Endometrial microvascular endothelial cells (primary cell): ENCODE measurements at regions not wholly inside any gene's neighbourhood (a gene's known extent, or its start where the extent isn't known, plus 50 kb on each side); places are given as distances from the start of the nearest gene placed in this dataset.

ENCODE experiments used
- in situ Hi-C: cut with HindIII; loops from 2 replicates; pipeline ENCODE4 v1.10.0; 2017; ENCODE audit warnings: low sequenced_read_pairs, low pct_unique_long_range_greater_than_20kb; ENCODE audit errors: inconsistent ontology term

DNA sequence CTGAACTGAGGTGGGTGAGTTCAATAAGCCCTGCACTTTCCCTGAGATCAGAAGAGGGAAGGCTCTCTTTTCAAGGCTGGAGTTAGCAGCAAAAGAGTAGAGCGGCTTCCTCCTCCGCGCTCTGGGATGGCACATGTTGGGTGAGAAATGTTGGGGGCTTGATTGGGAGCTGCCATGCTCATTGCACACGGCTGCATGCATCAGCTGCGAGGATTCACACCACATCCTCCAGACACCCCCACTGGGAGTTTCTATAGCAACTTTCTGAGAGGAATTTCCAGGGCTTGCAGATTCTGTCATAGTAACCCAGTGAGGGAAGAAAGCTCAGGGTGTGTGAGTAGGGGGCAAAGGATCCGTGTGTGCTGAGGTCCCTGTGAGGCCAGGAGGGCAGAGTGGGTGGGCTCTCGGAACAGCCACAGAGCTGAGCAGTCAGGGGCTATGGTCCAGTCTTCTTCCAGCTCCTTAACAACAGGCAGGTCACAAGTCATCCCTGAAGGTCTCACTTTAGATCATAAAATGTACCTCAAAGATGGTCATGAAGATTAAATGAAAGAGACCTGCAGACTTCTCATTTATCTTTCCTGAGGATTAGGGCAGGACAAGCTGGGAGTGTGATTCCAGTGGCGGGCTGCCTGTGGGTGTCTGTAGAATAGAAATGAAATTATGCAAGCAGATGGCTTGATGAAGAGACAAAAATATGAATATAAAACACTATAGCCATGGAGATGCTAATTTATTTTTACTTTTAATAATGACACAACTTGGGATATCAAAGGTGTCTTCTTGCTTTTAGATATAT lies 75.7 kb upstream of the CHRNA7 start:
- in situ Hi-C loops: no loop called here

DNA sequence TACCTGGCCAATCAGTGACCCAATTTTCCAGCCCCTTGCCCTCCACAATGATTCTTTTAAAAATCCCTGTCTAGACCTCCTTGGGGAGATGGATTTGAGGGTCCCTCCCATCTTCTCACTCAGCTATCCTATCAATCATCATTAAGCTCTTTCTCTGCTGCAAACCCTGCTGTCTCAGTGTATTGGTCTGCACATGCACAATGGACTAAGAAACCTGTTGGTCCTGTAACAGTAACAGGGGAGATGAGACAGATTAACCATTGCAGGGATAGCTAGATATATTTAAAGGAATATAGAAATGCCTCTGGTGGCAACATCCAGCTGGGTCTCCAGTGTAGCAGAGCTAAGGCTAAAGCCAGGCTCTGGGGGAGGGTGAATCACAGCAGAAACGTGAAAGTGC lies 74.6 kb upstream of the CHRNA7 start:
- in situ Hi-C loops: no loop called here

DNA sequence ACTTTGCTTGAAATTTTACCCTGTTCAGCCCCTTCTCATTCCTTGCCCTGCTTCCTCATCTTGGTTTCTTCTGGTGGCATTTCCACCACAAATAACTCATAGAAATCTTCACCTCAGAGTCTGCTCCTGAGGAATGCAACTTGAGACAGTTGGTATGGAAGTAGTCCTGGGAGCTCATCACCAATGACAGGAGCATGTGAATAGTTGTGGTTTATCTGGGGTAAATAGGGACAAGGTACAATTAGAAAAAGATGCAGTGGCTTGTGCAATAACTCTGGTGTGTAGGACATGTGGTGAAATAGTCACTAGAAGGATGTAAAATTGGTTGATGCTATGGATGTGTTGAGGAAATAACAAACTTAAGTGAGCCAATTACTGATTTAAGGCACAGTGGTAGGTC lies 72.7 kb upstream of the CHRNA7 start:
- in situ Hi-C loops: no loop called here

DNA sequence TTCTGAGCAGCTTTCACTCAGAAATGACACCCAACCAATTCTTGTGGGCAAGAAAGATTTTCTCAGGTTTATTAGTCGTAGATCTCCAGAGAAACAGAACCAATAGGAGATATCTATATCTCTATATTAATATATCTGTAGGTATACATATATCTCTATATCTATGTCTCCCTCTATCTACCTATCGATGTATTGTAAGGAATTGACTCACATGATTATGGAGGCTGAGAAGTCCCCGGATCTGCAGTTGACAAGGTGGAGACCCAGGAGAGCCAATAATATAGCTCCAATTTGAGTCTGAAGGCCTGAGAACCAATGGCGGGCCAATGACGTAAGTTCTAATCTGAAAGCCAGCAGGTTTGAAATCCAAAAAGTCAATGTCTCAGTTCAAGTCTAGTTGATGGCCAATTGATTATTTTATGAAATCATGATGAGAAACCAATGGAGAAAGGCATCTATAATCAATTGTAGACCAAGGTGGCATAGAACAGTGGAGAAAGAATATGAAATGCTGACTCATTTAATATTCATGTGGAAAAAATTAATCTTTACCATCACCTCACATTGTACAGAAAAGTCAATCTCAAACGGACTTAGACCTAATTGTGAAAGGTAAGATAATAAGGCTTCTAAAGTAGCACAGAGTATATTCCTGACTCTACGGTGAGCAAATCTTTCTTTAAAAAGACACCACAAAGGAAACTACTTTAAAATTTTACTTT lies 65.6 kb upstream of the CHRNA7 start:
- in situ Hi-C loops: no loop called here

DNA sequence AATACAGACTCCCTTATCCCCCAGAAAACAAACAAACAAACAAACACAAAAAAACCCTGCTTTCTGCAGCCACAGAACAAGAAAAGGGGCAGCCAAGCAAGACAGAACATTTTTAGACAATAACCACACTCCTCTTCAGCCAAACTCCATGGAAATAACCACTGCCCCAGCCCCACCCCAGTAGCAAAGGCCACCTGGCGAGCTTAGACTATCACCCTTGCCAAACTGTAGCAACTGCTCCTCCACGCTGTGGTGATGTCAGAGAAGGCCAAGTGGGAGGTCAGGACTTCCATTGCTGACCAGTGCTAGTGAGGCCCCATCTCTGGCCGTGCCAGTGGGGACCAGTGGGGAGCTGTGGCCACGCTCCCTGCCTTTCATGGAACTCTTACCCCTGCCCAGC lies 60.3 kb upstream of the CHRNA7 start:
- in situ Hi-C loops: no loop called here

DNA sequence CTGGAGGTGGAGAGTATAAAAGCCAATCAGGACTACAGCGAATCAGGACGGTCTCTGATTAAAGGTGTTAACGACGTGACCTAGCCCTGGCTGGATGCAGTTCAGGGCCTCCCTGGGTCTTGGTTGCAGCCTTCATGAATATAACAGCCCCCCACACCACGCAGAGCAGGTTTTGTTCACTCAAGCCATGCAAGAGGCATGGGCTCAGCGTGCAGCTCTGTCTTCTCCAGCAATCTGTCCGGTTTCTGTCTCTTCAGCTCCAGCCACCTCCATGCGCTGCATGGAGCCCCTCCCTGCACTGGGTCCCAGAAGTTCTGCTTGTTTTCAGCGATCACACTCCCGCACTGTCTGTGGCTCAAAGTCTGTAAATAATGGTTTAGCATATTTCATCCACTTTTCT lies 57.1 kb upstream of the CHRNA7 start:
- in situ Hi-C loops: no loop called here

DNA sequence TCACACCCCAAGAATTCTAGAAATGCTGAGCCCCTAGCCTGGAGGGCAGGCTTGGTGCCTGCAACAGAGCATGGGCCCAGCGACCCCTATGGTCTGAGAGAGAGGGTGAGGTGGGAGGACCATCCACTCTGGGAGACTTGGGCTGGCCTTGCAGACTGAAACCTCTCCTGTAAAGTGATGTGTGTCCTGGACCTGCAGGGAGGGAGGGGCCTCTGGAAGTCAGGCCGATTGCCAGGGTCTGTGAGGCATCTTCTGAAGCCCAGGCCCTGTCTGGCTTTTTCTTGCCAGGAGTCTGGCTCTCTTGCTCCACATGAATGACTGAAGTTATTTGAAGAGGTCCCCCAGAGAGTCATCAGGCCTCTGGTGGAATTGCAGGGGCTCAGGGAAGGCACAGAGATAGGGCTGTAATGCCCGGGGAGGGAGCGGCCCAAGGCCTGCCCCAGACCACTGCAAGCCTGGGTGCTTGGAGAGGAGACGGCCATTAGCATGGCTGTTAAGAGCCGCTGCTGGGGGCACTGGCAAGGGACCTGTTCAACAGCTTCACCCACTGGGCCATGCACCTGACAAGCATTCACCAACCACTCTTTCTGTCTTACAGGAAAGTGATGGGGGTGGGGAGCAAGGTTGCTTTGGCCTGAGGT lies 56.0 kb upstream of the CHRNA7 start:
- in situ Hi-C loops: no loop called here

DNA sequence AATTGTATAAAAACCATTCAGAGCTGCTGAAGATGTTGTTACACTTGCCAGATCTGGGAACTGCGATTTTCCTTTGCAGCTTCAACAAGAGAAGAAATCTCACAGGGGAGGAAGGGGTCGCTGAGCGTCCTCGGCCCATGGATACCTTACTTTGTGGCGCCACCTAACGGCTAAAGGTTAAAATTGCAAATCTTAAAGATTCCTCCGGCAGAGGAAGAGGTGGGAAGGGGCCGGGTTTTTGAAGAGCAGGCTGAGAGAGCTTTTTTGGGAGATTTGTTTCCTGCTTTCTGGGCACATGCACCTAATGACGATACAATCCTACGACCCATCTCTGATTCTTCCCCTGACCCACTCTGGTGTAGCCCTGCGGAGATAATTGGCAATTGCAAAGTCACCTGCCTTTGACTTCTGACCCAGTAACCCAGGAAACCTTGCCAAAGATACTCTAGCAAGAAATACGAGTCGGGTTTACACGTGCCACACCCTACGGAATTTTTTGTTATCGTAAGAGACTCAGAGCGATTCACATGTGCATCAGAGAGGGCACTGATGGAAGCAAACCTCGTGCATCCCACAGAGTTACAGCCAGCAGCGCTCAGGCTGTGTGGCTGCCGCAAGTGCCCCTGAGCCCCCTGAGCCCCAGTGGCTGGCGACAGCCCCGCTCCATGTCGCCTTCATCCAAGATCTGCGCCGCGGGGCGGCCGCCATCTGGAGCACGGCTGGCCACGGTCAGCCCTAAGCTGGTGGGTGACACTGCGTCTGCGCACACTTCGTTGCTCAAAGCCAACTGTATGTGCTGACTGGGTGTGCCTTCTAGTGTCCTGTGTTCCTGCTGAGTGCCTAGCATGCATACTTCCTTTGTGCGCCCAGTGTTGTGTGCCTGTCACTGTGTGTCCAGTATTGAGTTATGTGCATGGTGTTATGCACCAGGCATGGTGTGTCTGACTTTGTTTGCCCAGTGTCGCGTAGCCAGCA lies 55.2 kb upstream of the CHRNA7 start:
- in situ Hi-C loops: no loop called here

DNA sequence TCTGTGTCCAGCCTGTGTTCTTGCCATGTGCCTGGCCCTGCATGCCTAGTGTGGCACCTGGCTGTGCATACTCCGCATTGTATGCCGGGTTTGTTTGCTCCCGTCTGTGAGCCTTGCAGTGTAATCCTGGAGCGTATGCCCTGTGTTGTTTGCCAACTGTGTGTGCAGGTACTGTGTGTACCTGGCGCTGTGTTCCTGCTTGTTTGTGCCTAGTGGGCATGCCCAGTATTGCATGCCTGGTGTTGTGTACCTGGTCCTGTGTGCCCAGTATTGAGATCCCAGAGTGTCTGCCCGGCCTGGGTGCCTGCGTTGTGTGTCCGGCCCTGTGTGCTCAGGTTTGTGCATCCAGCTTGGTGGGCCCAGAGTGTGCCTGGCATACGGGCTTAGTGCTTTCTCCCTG lies 54.5 kb upstream of the CHRNA7 start:
- in situ Hi-C loops: no loop called here

DNA sequence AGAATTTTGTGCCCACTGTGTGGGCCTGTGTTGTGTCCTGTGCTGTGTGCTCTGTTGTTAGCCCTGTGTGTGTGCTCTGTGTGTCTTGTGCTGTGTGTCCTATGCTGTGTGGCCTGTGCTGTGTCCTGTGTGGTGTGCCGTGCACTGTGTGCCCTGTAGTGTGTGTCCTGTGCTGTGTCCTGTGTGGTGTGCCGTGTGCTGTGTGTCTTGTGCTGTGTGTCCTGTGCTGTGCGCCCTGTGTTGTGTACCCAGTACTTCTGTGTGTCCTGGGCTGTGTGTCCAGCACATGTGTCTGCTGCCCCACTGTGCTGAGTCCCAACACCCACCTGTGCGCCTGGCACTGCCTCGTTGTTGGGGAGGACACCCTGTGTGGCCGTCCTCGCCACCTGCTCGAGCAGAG lies 53.2 kb upstream of the CHRNA7 start:
- in situ Hi-C loops: no loop called here

DNA sequence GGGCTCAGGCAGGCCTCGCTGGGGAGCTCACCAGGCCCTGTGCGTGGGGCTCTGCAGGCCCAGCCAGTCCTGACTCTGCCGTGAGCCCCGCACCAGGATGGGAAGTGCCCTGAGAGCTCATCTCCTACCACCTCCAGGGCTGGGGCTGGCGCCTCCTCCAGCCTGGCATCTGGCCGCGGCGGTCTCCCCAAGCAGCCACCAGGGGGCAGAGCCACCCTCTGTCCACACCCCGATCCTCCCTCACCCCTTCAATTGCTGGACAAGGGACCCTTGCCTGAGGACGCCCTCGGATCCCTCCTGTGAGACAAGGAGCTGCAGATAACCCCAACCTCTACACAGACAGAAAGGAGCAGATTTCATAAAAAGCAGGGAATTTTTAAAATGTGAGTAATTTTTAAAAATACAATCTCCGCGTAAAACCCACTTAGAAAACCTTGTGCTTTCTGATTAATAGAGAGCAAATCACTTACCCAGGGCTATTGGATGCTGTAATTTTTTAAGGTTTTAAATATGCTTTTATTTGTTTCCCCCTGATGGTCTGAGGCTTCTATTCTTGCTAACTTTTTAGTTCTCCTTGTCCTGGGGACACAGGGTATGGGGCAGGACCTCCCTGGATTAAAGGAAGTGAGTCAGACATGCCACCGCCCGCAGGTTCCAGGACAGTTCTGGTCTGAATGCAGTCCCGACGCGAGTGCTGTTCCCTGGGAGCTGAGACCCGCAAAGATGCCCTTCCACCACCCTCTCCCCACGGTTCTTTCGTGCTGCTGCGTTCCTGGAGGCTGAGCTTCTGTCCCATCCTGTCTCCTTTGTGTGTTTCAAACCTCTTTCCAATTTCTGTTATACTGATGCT lies 52.3 kb upstream of the CHRNA7 start:
- in situ Hi-C loops: no loop called here
